Omental fat pad (tissue), 3 donors: ENCODE measurements at regions not wholly inside any gene's neighbourhood (a gene's known extent, or its start where the extent isn't known, plus 50 kb on each side); places are given as distances from the start of the nearest gene placed in this dataset.

Experiments
- ATAC-seq: fragments of 150-250 bp; one replicate; pipeline ENCODE4 v1.9.1; 2016; ENCODE audit warnings: mild to moderate bottlenecking, moderate library complexity; ENCODE audit not compliant: low FRiP score
- DNase-seq: peaks from one replicate; pipeline ENCODE4 v3.0.0-alpha.2; 2019; ENCODE audit warnings: low spot score
- CTCF ChIP-seq, 3 donors: fragments of 450-650 bp; IDR thresholded peaks; one replicate each; pipeline ENCODE4 v1.5.1; 2016 to 2017; ENCODE audit warnings: antibody characterized with exemption in 3 of 3, mild to moderate bottlenecking in 3 of 3, moderate library complexity in 2 of 3

- DNase-seq, result no peak
- ATAC-seq, result no peak
- TF ChIP-seq CTCF (IDR thresholded peaks at IDR 0.05), result no peak
Observed at GRCh38 chr9:115640887-115641286, 512.7 kb upstream of the PAPPA start.

GRCh38 chr9:115642285-115642684, 511.3 kb upstream of the PAPPA start:
- TF ChIP-seq CTCF (IDR thresholded peaks at IDR 0.05), result no peak
- no peak for ATAC-seq

GRCh38 chr9:115643948-115644727, 509.5 kb upstream of the PAPPA start:
- DNase-seq, result no peak
- no peak for ATAC-seq
- no peak for TF ChIP-seq CTCF (IDR thresholded peaks at IDR 0.05)

More at GRCh38 chr9:115642285-115642684, 511.3 kb upstream of the PAPPA start:
- DNase-seq, result no peak

- ATAC-seq, result peak; percentile 81
- DNase-seq, result no peak
Observed at GRCh38 chr9:115649991-115650472, 503.6 kb upstream of the PAPPA start.

GRCh38 chr9:115650768-115651167, 502.8 kb upstream of the PAPPA start:
- no peak for ATAC-seq
- TF ChIP-seq CTCF (IDR thresholded peaks at IDR 0.05), result no peak
- no peak for DNase-seq

More at GRCh38 chr9:115649991-115650472, 503.6 kb upstream of the PAPPA start:
- no peak for TF ChIP-seq CTCF (IDR thresholded peaks at IDR 0.05)

- no peak for TF ChIP-seq CTCF (IDR thresholded peaks at IDR 0.05)
- no peak for DNase-seq
- ATAC-seq, result no peak
Observed at GRCh38 chr9:115651461-115651860, 502.1 kb upstream of the PAPPA start.

GRCh38 chr9:115653171-115653606, 500.4 kb upstream of the PAPPA start:
- no peak for DNase-seq
- no peak for TF ChIP-seq CTCF (IDR thresholded peaks at IDR 0.05)
- peak; percentile 60 for ATAC-seq
